ENCODE measurements at regions not wholly inside any gene's neighbourhood (a gene's known extent, or its start where the extent isn't known, plus 50 kb on each side); places are given as distances from the start of the nearest gene placed in this dataset.

- TF ChIP-seq EP300 (IDR thresholded peaks at IDR 0.05; ENCODE audit: borderline replicate concordance in 1 of 2, low read depth in 1 of 2, low read length in 1 of 2) (no peak), JUND (IDR thresholded peaks at IDR 0.05) (no peak), RAD21 (IDR thresholded peaks at IDR 0.05; ENCODE audit: low read length) (no peak), CTCF (IDR thresholded peaks at IDR 0.05) (no peak), NFIC (IDR thresholded peaks at IDR 0.05; ENCODE audit: borderline replicate concordance) (no peak), CHD2 (IDR thresholded peaks at IDR 0.05; ENCODE audit: low read length, partially characterized antibody) (no peak), GABPA (IDR thresholded peaks at IDR 0.05; ENCODE audit: low read depth) (no peak), POLR2AphosphoS5 (IDR thresholded peaks at IDR 0.05; ENCODE audit: low read depth, low read length) (no peak), FOXM1 (IDR thresholded peaks at IDR 0.05; ENCODE audit: low read depth) (no peak), REST (IDR thresholded peaks at IDR 0.05; ENCODE audit: low read depth, low read length) (no peak), RFX5 (IDR thresholded peaks at IDR 0.05; ENCODE audit: low read length) (no peak), YY1 (IDR thresholded peaks at IDR 0.05; ENCODE audit: low read depth) (no peak)
Observed at GRCh38 chr5:87774804-87775203, 362.1 kb upstream of the CCNH start.

Measured in SK-N-SH (cell line).